HL-60 (cell line): ENCODE measurements at regions not wholly inside any gene's neighbourhood (a gene's known extent, or its start where the extent isn't known, plus 50 kb on each side); places are given as distances from the start of the nearest gene placed in this dataset.

Experiments used
- DNase-seq, 2 experiments: peaks; one replicate each; pipeline ENCODE4 v3.0.0-alpha.2; 2010 to 2020; ENCODE audit warnings: low read depth in 1 of 2, low spot score in 1 of 2
- H3K27ac ChIP-seq: fragments of 250-450 bp; sonication (Bioruptor Pico); replicated peaks from 2 replicates; pipeline ENCODE4 v1.5.1; 2020; ENCODE audit warnings: mild to moderate bottlenecking, moderate library complexity
- H3K27me3 ChIP-seq: fragments of 250-450 bp; sonication (Bioruptor Pico); 2 replicates; pipeline ENCODE4 v1.5.1; 2021; ENCODE audit warnings: mild to moderate bottlenecking, moderate library complexity; ENCODE audit not compliant: insufficient read depth, poor library complexity, severe bottlenecking
- H3K4me3 ChIP-seq: replicated peaks from 2 replicates; pipeline ENCODE4 v1.5.1; 2011; ENCODE audit warnings: mild to moderate bottlenecking, control low read depth, low read length; ENCODE audit not compliant: insufficient read depth
- GABPA ChIP-seq: IDR thresholded peaks from 2 replicates; pipeline ENCODE4 v1.6.1; 2012; ENCODE audit warnings: low read depth
- POLR2AphosphoS5 ChIP-seq: IDR thresholded peaks from 2 replicates; pipeline ENCODE4 v1.6.1; 2012; ENCODE audit warnings: low read depth
- SPI1 ChIP-seq: IDR thresholded peaks from 2 replicates; pipeline ENCODE4 v1.6.1; 2012; ENCODE audit warnings: low read depth, mild to moderate bottlenecking, borderline replicate concordance
- TF ChIP-seq, protein P1 (sequence below): IDR thresholded peaks from 2 replicates; pipeline ENCODE4 v1.6.1; 2012; ENCODE audit warnings: low read depth; ENCODE audit not compliant: insufficient replicate concordance
- TF ChIP-seq, protein P2 (sequence below): IDR thresholded peaks from one replicate; pipeline ENCODE4 v1.5.1; 2011; ENCODE audit warnings: low read length, control low read depth, inconsistent platforms; ENCODE audit not compliant: insufficient read depth

DNA sequence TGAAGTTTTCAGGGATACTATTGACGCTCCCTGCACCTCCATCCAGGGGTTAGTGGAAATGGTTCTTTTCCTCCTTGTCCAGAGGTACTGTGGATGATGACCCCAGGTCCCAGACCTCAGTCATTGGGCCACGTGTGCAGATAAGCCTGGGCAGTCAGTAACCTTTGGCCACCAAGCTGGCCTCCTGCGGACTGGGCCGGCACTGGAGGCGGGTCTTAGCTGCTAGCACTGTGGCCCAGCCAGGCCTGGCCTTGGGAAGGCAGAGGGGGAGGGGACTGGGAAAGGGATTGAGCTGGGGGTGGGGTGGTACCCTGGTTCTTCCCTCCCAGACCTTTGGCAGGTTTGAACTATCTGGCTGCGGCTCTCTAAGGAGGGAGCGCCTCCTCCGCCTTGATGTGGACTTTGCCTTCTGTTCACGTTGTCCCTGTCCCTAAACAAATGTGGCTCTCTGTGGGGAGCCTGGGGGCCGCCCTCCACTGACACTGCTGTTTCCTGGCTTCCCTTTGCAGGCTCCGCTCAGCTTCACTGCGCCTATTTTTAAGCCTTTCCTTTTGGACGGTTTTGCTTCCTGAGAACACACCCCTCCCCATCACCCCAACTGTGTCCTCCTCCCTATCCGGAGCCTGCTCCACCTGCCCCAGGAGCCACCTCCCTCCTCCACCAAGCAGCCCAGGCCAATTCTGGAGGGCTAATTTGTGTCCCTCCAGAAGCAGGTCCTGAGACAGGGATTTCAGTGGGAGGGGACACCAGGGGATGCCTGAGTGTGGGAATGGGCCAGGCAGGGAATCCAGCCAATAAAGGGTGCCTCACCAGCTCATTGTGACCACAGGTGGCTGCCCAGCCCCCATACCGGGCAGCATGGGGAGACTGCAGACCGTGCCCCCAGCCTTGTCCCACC lies 251.9 kb downstream of the SEC14L1 start:
- H3K27ac ChIP-seq: no peak overlapping the region
- H3K27me3 ChIP-seq: no peaks in the 10 kb centered on the region
- DNase-seq: no peak
- no peak overlapping the region for H3K4me3 ChIP-seq
- TF ChIP-seq GABPA (no peak), POLR2AphosphoS5 (no peak), SPI1 (no peak)
- TF ChIP-seq, protein P1, sequence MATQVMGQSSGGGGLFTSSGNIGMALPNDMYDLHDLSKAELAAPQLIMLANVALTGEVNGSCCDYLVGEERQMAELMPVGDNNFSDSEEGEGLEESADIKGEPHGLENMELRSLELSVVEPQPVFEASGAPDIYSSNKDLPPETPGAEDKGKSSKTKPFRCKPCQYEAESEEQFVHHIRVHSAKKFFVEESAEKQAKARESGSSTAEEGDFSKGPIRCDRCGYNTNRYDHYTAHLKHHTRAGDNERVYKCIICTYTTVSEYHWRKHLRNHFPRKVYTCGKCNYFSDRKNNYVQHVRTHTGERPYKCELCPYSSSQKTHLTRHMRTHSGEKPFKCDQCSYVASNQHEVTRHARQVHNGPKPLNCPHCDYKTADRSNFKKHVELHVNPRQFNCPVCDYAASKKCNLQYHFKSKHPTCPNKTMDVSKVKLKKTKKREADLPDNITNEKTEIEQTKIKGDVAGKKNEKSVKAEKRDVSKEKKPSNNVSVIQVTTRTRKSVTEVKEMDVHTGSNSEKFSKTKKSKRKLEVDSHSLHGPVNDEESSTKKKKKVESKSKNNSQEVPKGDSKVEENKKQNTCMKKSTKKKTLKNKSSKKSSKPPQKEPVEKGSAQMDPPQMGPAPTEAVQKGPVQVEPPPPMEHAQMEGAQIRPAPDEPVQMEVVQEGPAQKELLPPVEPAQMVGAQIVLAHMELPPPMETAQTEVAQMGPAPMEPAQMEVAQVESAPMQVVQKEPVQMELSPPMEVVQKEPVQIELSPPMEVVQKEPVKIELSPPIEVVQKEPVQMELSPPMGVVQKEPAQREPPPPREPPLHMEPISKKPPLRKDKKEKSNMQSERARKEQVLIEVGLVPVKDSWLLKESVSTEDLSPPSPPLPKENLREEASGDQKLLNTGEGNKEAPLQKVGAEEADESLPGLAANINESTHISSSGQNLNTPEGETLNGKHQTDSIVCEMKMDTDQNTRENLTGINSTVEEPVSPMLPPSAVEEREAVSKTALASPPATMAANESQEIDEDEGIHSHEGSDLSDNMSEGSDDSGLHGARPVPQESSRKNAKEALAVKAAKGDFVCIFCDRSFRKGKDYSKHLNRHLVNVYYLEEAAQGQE: no peak
- TF ChIP-seq, protein P2, sequence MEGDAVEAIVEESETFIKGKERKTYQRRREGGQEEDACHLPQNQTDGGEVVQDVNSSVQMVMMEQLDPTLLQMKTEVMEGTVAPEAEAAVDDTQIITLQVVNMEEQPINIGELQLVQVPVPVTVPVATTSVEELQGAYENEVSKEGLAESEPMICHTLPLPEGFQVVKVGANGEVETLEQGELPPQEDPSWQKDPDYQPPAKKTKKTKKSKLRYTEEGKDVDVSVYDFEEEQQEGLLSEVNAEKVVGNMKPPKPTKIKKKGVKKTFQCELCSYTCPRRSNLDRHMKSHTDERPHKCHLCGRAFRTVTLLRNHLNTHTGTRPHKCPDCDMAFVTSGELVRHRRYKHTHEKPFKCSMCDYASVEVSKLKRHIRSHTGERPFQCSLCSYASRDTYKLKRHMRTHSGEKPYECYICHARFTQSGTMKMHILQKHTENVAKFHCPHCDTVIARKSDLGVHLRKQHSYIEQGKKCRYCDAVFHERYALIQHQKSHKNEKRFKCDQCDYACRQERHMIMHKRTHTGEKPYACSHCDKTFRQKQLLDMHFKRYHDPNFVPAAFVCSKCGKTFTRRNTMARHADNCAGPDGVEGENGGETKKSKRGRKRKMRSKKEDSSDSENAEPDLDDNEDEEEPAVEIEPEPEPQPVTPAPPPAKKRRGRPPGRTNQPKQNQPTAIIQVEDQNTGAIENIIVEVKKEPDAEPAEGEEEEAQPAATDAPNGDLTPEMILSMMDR: no peak

DNA sequence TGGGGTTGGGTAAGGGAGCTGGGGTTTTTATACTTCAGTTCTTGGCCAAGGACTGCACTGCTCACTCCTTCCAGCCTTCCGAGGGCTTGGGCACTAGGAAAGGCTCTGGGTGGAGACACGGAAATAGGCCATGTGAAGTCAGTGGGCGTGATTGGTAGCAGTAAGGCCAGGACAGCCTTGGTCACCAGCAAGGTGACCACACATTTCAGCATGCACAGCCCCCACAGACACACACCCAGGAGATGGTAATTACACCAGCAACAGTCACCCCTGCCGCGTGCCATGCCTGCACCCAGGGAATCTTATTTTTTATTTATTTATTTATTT lies 252.5 kb downstream of the SEC14L1 start:
- Histone ChIP-seq H3K4me3 (no peak overlapping the region), H3K27me3 (no peaks in the 10 kb centered on the region), H3K27ac (no peak overlapping the region)
- no peak for DNase-seq
- TF ChIP-seq, protein P2: no peak
- TF ChIP-seq, protein P1: no peak
- no peak for TF ChIP-seq GABPA
- no peak for TF ChIP-seq POLR2AphosphoS5
- TF ChIP-seq SPI1: no peak

DNA sequence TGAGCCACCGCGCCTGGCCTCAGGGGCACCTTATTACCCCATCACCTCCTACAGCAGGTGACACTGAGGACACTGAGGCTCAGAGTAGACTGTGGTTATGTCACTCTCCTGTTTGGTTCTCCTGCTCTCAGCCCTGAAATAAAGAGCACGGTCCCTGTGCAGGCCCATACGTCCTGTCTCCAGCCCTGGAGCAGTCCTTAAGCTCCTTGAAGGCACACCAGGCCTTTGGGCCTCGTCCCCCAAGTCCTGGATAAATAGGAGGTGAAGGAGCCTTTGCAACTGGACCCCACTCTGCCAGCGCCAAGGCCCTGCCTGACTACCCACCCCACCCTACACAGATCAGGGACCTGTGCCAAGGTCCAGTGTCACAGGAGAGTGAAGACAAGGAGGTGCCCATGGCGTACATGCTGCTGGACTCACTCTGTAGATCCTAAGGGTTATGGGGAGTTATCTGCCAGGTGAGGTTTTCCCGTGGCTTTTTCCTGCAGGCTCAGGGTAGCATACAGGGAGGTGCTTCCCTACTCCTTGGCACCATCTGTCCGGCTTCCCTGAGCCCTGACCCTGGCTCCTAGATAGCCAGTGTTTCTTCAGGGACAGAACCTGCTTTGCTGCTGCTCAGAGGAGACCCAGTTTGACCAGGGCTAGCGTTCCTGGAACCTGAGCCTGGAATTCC lies 253.2 kb downstream of the SEC14L1 start:
- TF ChIP-seq SPI1: no peak
- TF ChIP-seq, protein P1: no peak
- TF ChIP-seq POLR2AphosphoS5: no peak
- TF ChIP-seq, protein P2: no peak
- TF ChIP-seq GABPA: no peak
- Histone ChIP-seq H3K27ac (no peak overlapping the region), H3K4me3 (no peak overlapping the region), H3K27me3 (no peaks in the 10 kb centered on the region)
- DNase-seq: no peak
